LNCAP (cell line): ENCODE measurements at regions not wholly inside any gene's neighbourhood (a gene's known extent, or its start where the extent isn't known, plus 50 kb on each side); places are given as distances from the start of the nearest gene placed in this dataset.

Experiments
- CTCF ChIP-seq: fragments of 450-650 bp; IDR thresholded peaks from 2 replicates; pipeline ENCODE4 v1.5.1; 2017; ENCODE audit warnings: mild to moderate bottlenecking

DNA sequence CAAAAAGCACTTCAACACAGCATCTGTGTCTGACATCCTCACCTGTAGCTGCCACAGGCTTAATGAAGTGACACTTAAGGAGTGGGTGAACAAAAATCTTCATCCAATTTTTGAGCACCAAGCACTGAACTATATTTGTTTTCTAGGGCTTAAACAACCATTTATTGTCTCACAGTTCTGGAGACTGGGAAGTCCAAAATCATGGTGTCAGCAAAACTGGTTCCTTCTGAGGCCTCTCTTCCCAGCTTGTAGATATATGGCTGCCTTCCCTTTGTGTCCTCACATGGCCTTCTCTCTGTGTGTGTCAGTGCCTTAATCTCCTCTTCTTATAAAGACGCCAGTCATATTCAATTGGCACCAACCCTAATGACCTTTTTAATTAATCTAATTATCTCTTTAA lies 189.2 kb upstream of the CLNK start:
- TF ChIP-seq CTCF, result no peak

GRCh38 chr4:10872833-10873517 lies 188.4 kb upstream of the CLNK start:
- no peak for TF ChIP-seq CTCF

DNA sequence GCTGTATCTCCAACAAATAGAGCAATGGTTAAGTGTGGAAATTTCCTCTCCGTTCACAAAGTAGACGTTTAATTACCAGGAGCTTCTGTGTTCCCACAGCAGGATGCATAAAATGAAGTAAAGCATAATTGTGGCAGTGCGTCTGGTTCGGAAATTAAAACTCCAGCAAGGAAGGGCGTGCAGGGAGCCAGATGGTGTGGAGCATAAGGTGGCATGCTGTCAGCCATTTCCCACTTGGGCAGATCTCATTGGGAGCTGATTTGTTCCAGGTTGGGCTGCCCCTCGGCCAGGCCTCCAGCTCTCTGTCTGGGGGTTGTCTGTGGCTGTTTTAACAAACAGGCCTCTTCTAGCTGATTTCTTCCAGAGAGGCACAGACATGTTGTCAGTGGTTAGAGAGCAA lies 182.1 kb upstream of the CLNK start:
- no peak for TF ChIP-seq CTCF

GRCh38 chr4:10861036-10861435 lies 176.5 kb upstream of the CLNK start:
- TF ChIP-seq CTCF, result no peak

DNA sequence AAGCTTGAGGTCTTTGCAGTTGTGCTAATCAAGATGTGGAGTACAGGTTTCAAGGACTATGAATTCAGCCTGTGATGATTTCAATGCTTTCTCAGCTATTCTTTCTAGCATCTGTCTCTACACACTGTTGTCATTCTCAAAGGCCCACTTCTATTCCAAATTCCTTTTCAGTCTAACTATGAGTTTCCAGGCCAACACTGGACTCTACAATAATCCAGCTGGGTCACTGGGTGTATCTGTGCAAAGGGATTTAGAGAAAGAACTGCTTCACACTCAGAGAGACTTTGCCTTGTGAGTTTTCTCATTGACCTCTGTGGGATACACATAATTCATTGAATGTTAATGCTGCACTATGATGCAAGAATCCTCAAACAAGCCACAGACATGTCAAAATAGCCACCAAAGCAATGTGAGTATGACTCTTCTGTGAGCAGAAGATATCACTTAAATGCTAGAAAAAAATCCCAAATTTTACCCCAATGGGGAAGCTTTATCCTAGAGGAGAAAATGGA lies 171.8 kb upstream of the CLNK start:
- TF ChIP-seq CTCF, result no peak

GRCh38 chr4:10853196-10853595 lies 168.6 kb upstream of the CLNK start:
- TF ChIP-seq CTCF, result no peak

- TF ChIP-seq CTCF, result no peak
These were observed 157.1 kb upstream of the CLNK start for GRCh38 chr4:10841697-10842096.

DNA sequence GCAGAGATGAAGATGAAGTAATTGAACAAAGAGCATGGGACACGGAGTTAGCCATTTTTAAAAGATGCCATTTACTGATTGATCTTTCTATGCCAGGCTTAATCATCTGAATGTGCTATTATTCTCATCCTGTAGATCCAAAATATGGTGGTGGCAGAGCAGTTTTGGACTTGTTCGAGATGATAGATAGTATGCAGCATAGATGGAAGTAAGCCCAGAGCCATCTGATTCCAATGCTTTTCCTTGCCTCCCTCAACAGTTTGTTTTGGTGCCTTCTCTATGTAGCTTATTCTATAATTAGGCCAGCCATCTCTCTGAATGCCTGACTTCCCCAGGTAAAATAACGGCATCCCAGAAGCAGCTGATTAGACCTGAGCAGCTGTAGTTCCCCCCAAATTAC lies 152.6 kb upstream of the CLNK start:
- TF ChIP-seq CTCF, result no peak
